Transverse colon (tissue), 3 donors: ENCODE measurements at regions not wholly inside any gene's neighbourhood (a gene's known extent, or its start where the extent isn't known, plus 50 kb on each side); places are given as distances from the start of the nearest gene placed in this dataset.

ENCODE experiments used
- CTCF ChIP-seq, 5 experiments: fragments of 200-600 bp in 3 of 5; fragments of 450-650 bp in 2 of 5; sonication (generic) in 3 of 5; IDR thresholded peaks; 1 replicate in 2 of 5; 2 replicates in 3 of 5; pipeline ENCODE4 v1.5.1; 2016 to 2017; ENCODE audit warnings: antibody characterized with exemption in 5 of 5, inconsistent platforms in 3 of 5, mild to moderate bottlenecking in 2 of 5, moderate library complexity in 1 of 5
- EP300 ChIP-seq: sonication (generic); formaldehyde crosslinking; IDR thresholded peaks from one replicate; pipeline ENCODE4 v1.6.1; 2017; ENCODE audit warnings: antibody characterized with exemption, low read depth
- POLR2A ChIP-seq: fragments of 450-650 bp; IDR thresholded peaks from one replicate; pipeline ENCODE4 v1.6.1; 2016; ENCODE audit warnings: antibody characterized with exemption, mild to moderate bottlenecking, moderate library complexity

- TF ChIP-seq CTCF (IDR thresholded peaks at IDR 0.05) (no peak), POLR2A (no peak), EP300 (no peak)
These were observed 132.4 kb upstream of the IQSEC1 start for GRCh38 chr3:13205567-13206143.
